Gastrocnemius medialis (tissue), 4 donors: ENCODE measurements at regions not wholly inside any gene's neighbourhood (a gene's known extent, or its start where the extent isn't known, plus 50 kb on each side); places are given as distances from the start of the nearest gene placed in this dataset.

Experiments used
- ATAC-seq, 2 donors: fragments of 150-250 bp; one replicate each; pipeline ENCODE4 v1.9.1; 2016
- DNase-seq, 2 donors: peaks; one replicate each; pipeline ENCODE4 v3.0.0-alpha.2; 2019
- H3K27ac ChIP-seq, 4 donors: fragments of 200-600 bp; sonication (generic); 1 replicate in 1 of 4; 2 replicates in 3 of 4; pipeline ENCODE4 v1.5.1; 2016 to 2018; ENCODE audit warnings: mild to moderate bottlenecking in 2 of 4, moderate library complexity in 1 of 4
- H3K27me3 ChIP-seq, 3 donors: fragments of 200-600 bp; sonication (generic) in 2 of 3; 1 replicate in 1 of 3; 2 replicates in 2 of 3; pipeline versions ENCODE4 v1.5.1 to v1.6.0; 2016 to 2019; ENCODE audit warnings: mild to moderate bottlenecking in 1 of 3, moderate library complexity in 1 of 3
- H3K36me3 ChIP-seq, 2 donors: fragments of 200-600 bp; sonication (generic) in 1 of 2; one replicate each; pipeline ENCODE4 v1.5.1; 2017 to 2018
- H3K4me1 ChIP-seq, 2 donors: fragments of 200-600 bp; sonication (generic) in 1 of 2; one replicate each; pipeline ENCODE4 v1.5.1; 2016 to 2017; ENCODE audit warnings: mild to moderate bottlenecking in 2 of 2
- H3K4me3 ChIP-seq, 4 donors: fragments of 200-600 bp; sonication (generic) in 3 of 4; 1 replicate in 1 of 4; 2 replicates in 3 of 4; pipeline ENCODE4 v1.5.1; 2016 to 2019; ENCODE audit warnings: mild to moderate bottlenecking in 2 of 4
- H3K9me3 ChIP-seq, 3 donors: fragments of 200-600 bp; sonication (generic) in 2 of 3; 1 replicate in 1 of 3; 2 replicates in 2 of 3; pipeline ENCODE4 v1.5.1; 2016 to 2019
- POLR2A ChIP-seq, 2 donors: fragments of 450-650 bp; IDR thresholded peaks; one replicate each; pipeline ENCODE4 v1.6.1; 2017; ENCODE audit warnings: antibody characterized with exemption in 2 of 2, mild to moderate bottlenecking in 2 of 2, moderate library complexity in 2 of 2
- in situ Hi-C, 4 donors: fragments of 200-750 bp; cut with MboI; loops; one replicate each; pipeline versions ENCODE4 v1.15.0 to v1.8.0; 2017; ENCODE audit warnings: low sequenced_read_pairs in 4 of 4
- intact Hi-C: fragments of 100-400 bp; cut with DNase I; formaldehyde crosslinking; loops from one replicate; pipeline ENCODE4 v1.15.1; 2023; ENCODE audit warnings: low total_unique reads
- TF ChIP-seq, protein P1 (sequence below), 5 experiments: fragments of 450-650 bp in 3 of 5; fragments of 200-600 bp in 2 of 5; sonication (generic) in 2 of 5; IDR thresholded peaks in 4 of 5; conservative IDR thresholded peaks in 1 of 5; 1 replicate in 4 of 5; 2 replicates in 1 of 5; pipeline ENCODE4 v1.5.1; 2016 to 2019; ENCODE audit warnings: antibody characterized with exemption in 5 of 5, mild to moderate bottlenecking in 3 of 5, moderate library complexity in 3 of 5

DNA sequence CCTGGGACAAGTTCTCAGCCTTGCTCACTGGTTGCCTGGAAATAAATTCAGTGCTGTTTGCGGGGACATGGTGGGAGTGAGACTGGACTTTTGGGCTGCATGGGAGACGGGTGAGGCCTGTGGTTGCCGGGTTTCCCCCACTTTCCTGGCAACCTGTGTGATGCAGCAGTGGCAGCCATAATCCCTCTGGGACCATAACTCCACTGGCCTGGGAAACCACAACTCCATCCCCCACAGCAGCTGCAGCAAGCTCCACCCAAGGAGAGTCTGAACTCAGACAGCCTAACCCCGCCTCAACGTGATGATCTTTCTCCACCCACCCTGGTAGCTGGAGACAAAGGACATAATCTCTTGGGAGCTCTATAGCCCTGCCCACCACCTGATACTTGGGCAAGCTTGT lies 349.9 kb downstream of the PIK3R1 start:
- no peak overlapping the region for H3K4me3 ChIP-seq
- in situ Hi-C loops, result no loop called here
- intact Hi-C loops, result no loop called here
- no peak for ATAC-seq
- H3K27ac ChIP-seq, result no peak overlapping the region
- H3K9me3 ChIP-seq, result no peaks in the 10 kb centered on the region
- H3K27me3 ChIP-seq, result no peaks in the 10 kb centered on the region
- TF ChIP-seq, protein P1, sequence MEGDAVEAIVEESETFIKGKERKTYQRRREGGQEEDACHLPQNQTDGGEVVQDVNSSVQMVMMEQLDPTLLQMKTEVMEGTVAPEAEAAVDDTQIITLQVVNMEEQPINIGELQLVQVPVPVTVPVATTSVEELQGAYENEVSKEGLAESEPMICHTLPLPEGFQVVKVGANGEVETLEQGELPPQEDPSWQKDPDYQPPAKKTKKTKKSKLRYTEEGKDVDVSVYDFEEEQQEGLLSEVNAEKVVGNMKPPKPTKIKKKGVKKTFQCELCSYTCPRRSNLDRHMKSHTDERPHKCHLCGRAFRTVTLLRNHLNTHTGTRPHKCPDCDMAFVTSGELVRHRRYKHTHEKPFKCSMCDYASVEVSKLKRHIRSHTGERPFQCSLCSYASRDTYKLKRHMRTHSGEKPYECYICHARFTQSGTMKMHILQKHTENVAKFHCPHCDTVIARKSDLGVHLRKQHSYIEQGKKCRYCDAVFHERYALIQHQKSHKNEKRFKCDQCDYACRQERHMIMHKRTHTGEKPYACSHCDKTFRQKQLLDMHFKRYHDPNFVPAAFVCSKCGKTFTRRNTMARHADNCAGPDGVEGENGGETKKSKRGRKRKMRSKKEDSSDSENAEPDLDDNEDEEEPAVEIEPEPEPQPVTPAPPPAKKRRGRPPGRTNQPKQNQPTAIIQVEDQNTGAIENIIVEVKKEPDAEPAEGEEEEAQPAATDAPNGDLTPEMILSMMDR (IDR thresholded peaks at IDR 0.05 in 4 of 5, conservative IDR thresholded peaks at IDR 0.05 in 1 of 5), result no peak
- no peak for TF ChIP-seq POLR2A (IDR thresholded peaks at IDR 0.05)
- no peak for DNase-seq
- no peaks in the 10 kb centered on the region for H3K36me3 ChIP-seq
- H3K4me1 ChIP-seq, result no peaks in the 10 kb centered on the region

DNA sequence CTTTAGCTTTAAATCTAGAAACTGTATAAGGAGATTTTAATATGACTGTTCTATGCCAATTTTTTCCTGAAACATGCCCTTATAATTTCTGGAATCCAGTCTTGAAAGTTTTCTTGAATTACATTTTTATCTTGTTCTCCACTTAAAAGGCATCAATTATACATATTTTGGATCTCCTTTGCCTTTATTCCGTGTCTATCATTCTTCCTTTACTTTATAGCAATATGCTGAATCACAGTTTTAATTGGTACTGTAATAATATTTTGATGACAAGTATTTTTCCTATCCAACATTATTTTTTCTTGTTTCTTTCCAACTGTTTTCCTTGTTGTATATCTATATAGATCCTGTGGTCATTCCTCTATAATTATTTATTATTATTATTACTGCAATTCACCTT lies 361.2 kb downstream of the PIK3R1 start:
- intact Hi-C loops (no loop called here), in situ Hi-C loops (no loop called here)
- H3K36me3 ChIP-seq, result no peaks in the 10 kb centered on the region
- no peak for ATAC-seq
- no peaks in the 10 kb centered on the region for H3K4me1 ChIP-seq
- H3K27me3 ChIP-seq, result no peaks in the 10 kb centered on the region
- TF ChIP-seq, protein P1 (IDR thresholded peaks at IDR 0.05 in 4 of 5, conservative IDR thresholded peaks at IDR 0.05 in 1 of 5), result no peak
- TF ChIP-seq POLR2A (IDR thresholded peaks at IDR 0.05), result no peak
- H3K27ac ChIP-seq, result no peak overlapping the region
- H3K4me3 ChIP-seq, result no peak overlapping the region
- no peak for DNase-seq
- peaks cover 0 to 6% (median 0%) of the 10 kb centered on the region in 3 donors for H3K9me3 ChIP-seq

DNA sequence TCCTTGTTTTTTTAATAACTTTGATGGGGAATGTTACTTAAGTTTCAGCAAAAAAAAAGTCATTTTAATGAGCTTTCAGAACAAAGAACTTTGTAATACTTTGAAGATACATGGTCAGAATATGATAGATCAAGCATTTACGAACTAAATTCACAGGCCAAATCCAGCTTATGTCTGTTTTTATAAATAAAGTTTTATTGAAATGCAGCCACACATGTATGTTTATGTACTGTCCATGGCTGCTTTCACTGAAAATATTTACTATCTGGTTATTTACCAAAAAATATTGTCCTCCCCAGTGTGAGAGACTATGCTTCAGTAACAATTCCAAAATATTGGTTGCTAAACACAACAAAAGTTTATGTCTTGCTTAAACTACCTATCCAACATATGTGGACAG lies 366.7 kb downstream of the PIK3R1 start:
- TF ChIP-seq POLR2A (IDR thresholded peaks at IDR 0.05), result no peak
- TF ChIP-seq, protein P1 (IDR thresholded peaks at IDR 0.05 in 4 of 5, conservative IDR thresholded peaks at IDR 0.05 in 1 of 5), result no peak
- Histone ChIP-seq H3K9me3 (peaks cover 0 to 2% (median 0%) of the 10 kb centered on the region in 3 donors), H3K36me3 (no peaks in the 10 kb centered on the region), H3K27me3 (no peaks in the 10 kb centered on the region), H3K4me1 (no peaks in the 10 kb centered on the region), H3K27ac (no peak overlapping the region), H3K4me3 (no peak overlapping the region)
- DNase-seq (no peak), ATAC-seq (no peak)
- intact Hi-C loops, result no loop called here
- in situ Hi-C loops, result no loop called here

DNA sequence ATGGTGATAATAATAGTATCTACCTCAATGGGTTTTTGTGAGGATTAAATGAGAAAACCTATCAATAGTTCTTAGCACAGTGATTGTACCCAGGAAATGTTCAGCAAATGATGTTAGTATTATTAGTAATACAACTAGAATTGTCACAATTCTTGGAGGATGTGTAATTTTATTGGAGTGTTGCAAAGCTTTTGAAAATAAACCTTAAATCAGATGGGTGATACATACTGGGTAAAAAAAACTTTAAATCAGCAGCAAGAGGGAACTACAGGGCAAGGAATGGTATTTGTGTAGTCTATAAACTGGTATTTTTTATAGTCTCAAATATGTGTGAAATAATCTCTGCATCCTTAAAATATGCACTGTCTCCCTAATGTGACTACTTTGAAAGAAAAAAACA lies 371.6 kb downstream of the PIK3R1 start:
- in situ Hi-C loops, result no loop called here
- no peaks in the 10 kb centered on the region for H3K27me3 ChIP-seq
- H3K4me3 ChIP-seq, result no peak overlapping the region
- no peak for DNase-seq
- H3K36me3 ChIP-seq, result no peaks in the 10 kb centered on the region
- no peak for TF ChIP-seq POLR2A (IDR thresholded peaks at IDR 0.05)
- TF ChIP-seq, protein P1 (IDR thresholded peaks at IDR 0.05 in 4 of 5, conservative IDR thresholded peaks at IDR 0.05 in 1 of 5), result no peak
- H3K27ac ChIP-seq, result no peak overlapping the region
- no peaks in the 10 kb centered on the region for H3K4me1 ChIP-seq
- ATAC-seq, result no peak
- intact Hi-C loops, result no loop called here
- H3K9me3 ChIP-seq, result no peaks in the 10 kb centered on the region

DNA sequence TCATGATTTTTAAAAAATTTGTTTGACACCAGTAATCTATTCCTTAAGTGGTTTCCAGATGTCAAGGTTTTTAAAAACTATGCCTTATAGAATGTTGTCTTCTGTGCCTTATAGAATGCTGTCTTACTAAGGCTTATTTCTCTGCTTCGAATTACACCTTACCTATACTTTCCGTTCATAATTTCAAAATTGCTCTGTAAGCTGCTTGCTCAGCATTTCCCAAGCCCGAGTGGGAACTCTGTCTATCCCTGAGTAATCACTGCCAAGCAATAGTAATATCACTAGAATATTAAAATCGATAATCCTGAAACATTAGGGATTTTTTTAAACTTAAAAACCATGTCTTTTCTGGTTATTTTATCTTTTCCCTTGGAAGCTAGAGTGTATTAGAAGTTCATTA lies 376.3 kb downstream of the PIK3R1 start:
- intact Hi-C loops (no loop called here), in situ Hi-C loops (no loop called here)
- TF ChIP-seq POLR2A (IDR thresholded peaks at IDR 0.05), result no peak
- TF ChIP-seq, protein P1 (IDR thresholded peaks at IDR 0.05 in 4 of 5, conservative IDR thresholded peaks at IDR 0.05 in 1 of 5), result no peak
- Histone ChIP-seq H3K27me3 (no peaks in the 10 kb centered on the region), H3K4me1 (no peaks in the 10 kb centered on the region), H3K36me3 (no peaks in the 10 kb centered on the region), H3K4me3 (no peak overlapping the region), H3K9me3 (no peaks in the 10 kb centered on the region), H3K27ac (no peak overlapping the region)
- no peak for ATAC-seq
- no peak for DNase-seq
